HL-60 (cell line): ENCODE measurements at regions not wholly inside any gene's neighbourhood (a gene's known extent, or its start where the extent isn't known, plus 50 kb on each side); places are given as distances from the start of the nearest gene placed in this dataset.

Experiments used
- DNase-seq, 2 experiments: peaks; one replicate each; pipeline ENCODE4 v3.0.0-alpha.2; 2010 to 2020; ENCODE audit warnings: low read depth in 1 of 2, low spot score in 1 of 2
- H3K27ac ChIP-seq: fragments of 250-450 bp; sonication (Bioruptor Pico); replicated peaks from 2 replicates; pipeline ENCODE4 v1.5.1; 2020; ENCODE audit warnings: mild to moderate bottlenecking, moderate library complexity
- H3K27me3 ChIP-seq: fragments of 250-450 bp; sonication (Bioruptor Pico); 2 replicates; pipeline ENCODE4 v1.5.1; 2021; ENCODE audit warnings: mild to moderate bottlenecking, moderate library complexity; ENCODE audit not compliant: insufficient read depth, poor library complexity, severe bottlenecking
- H3K4me3 ChIP-seq: replicated peaks from 2 replicates; pipeline ENCODE4 v1.5.1; 2011; ENCODE audit warnings: mild to moderate bottlenecking, control low read depth, low read length; ENCODE audit not compliant: insufficient read depth
- GABPA ChIP-seq: IDR thresholded peaks from 2 replicates; pipeline ENCODE4 v1.6.1; 2012; ENCODE audit warnings: low read depth
- POLR2AphosphoS5 ChIP-seq: IDR thresholded peaks from 2 replicates; pipeline ENCODE4 v1.6.1; 2012; ENCODE audit warnings: low read depth
- SPI1 ChIP-seq: IDR thresholded peaks from 2 replicates; pipeline ENCODE4 v1.6.1; 2012; ENCODE audit warnings: low read depth, mild to moderate bottlenecking, borderline replicate concordance
- TF ChIP-seq, protein P1 (sequence below): IDR thresholded peaks from 2 replicates; pipeline ENCODE4 v1.6.1; 2012; ENCODE audit warnings: low read depth; ENCODE audit not compliant: insufficient replicate concordance
- TF ChIP-seq, protein P2 (sequence below): IDR thresholded peaks from one replicate; pipeline ENCODE4 v1.5.1; 2011; ENCODE audit warnings: low read length, control low read depth, inconsistent platforms; ENCODE audit not compliant: insufficient read depth

DNA sequence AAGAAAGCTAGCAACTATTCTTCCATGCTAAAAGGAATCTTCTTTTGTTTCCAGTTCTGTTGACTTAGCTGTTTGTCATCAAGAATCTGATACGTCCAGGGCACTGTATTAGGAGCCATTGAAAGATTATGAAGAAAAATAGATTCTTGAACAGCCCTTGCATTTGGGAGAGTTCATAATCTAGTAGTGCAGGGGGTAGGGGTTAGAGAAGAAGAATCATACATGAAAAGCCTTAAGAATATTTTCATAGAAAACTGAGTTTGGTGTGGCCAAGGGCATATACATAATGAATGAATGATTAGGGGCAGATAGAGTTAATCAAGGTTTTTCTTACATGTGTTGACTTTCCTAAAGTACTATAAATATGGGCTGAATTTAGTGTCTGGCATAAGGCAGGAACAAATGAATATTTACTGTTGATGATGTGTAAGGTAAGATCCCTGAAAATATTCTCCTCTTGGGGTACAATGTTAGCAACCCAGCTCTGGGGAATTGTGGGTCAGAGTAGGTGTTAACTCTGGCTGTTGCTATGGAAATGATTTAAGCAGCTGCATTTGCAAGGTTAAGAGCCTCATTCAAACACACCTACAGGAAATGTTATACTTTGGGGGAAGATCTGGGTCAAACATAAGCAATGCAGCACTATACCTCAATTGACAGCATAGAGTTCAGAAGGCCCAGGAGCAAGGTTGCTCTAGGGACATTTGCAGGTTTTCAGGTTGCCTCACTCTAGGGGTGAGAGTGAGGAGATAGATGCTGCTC is 667.3 kb upstream of the CITED2 start:
- TF ChIP-seq, protein P1, sequence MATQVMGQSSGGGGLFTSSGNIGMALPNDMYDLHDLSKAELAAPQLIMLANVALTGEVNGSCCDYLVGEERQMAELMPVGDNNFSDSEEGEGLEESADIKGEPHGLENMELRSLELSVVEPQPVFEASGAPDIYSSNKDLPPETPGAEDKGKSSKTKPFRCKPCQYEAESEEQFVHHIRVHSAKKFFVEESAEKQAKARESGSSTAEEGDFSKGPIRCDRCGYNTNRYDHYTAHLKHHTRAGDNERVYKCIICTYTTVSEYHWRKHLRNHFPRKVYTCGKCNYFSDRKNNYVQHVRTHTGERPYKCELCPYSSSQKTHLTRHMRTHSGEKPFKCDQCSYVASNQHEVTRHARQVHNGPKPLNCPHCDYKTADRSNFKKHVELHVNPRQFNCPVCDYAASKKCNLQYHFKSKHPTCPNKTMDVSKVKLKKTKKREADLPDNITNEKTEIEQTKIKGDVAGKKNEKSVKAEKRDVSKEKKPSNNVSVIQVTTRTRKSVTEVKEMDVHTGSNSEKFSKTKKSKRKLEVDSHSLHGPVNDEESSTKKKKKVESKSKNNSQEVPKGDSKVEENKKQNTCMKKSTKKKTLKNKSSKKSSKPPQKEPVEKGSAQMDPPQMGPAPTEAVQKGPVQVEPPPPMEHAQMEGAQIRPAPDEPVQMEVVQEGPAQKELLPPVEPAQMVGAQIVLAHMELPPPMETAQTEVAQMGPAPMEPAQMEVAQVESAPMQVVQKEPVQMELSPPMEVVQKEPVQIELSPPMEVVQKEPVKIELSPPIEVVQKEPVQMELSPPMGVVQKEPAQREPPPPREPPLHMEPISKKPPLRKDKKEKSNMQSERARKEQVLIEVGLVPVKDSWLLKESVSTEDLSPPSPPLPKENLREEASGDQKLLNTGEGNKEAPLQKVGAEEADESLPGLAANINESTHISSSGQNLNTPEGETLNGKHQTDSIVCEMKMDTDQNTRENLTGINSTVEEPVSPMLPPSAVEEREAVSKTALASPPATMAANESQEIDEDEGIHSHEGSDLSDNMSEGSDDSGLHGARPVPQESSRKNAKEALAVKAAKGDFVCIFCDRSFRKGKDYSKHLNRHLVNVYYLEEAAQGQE, result no peak
- no peak for TF ChIP-seq POLR2AphosphoS5

DNA sequence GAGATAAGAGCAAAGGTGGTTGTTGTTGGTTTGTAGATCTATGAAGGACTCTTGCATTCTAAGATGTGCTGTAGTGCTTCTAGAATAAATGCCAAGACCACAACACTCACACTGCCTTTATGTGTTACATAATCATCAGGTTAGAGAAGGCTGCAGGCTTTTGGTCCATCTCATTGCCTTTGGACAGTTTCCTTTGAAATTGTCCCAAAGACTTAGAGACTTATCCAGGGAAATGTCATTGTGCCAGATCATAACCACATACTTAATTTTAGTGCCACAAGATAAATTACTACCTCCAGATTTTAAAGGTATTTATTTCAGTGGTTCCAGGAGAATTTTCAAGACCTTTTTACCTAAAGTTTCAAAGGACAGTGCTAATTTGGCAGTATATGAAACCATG is 666.6 kb upstream of the CITED2 start:
- Histone ChIP-seq H3K27me3 (no peaks in the 10 kb centered on the region), H3K4me3 (no peak overlapping the region), H3K27ac (no peak overlapping the region)
- no peak for DNase-seq
- TF ChIP-seq, protein P2, sequence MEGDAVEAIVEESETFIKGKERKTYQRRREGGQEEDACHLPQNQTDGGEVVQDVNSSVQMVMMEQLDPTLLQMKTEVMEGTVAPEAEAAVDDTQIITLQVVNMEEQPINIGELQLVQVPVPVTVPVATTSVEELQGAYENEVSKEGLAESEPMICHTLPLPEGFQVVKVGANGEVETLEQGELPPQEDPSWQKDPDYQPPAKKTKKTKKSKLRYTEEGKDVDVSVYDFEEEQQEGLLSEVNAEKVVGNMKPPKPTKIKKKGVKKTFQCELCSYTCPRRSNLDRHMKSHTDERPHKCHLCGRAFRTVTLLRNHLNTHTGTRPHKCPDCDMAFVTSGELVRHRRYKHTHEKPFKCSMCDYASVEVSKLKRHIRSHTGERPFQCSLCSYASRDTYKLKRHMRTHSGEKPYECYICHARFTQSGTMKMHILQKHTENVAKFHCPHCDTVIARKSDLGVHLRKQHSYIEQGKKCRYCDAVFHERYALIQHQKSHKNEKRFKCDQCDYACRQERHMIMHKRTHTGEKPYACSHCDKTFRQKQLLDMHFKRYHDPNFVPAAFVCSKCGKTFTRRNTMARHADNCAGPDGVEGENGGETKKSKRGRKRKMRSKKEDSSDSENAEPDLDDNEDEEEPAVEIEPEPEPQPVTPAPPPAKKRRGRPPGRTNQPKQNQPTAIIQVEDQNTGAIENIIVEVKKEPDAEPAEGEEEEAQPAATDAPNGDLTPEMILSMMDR, result no peak
- TF ChIP-seq, protein P1, result no peak
- TF ChIP-seq SPI1 (no peak), POLR2AphosphoS5 (no peak), GABPA (no peak)

More for the DNA sequence above, 667.3 kb upstream of the CITED2 start:
- H3K27ac ChIP-seq, result no peak overlapping the region
- no peak overlapping the region for H3K4me3 ChIP-seq
- no peaks in the 10 kb centered on the region for H3K27me3 ChIP-seq
- DNase-seq, result no peak

DNA sequence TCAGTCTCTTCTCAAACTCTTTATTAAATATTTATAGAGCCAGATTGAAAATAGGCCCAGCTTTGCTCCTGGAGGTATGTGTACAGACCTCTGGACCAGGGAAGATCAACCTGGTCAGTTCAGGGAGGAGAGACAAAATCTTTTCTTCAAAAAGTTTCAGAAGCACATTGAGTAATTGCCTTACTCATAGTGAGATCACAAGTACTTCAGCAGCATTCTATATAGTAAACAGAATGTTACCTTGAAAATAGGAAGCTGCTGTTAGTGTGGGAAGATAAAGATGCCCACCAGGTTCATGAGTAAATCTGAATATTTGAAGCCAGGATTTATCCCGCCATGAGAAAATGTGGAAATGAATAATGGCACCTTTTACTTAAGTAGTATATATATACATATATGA is 665.9 kb upstream of the CITED2 start:
- peak in 1 of 2 experiments; percentile 46 for DNase-seq
- H3K4me3 ChIP-seq, result no peak overlapping the region
- no peaks in the 10 kb centered on the region for H3K27me3 ChIP-seq
- H3K27ac ChIP-seq, result no peak overlapping the region
- TF ChIP-seq, protein P2, result no peak
- TF ChIP-seq GABPA (no peak), SPI1 (no peak), POLR2AphosphoS5 (no peak)
- TF ChIP-seq, protein P1, result no peak
